ENCODE measurements at regions not wholly inside any gene's neighbourhood (a gene's known extent, or its start where the extent isn't known, plus 50 kb on each side); places are given as distances from the start of the nearest gene placed in this dataset.

DNA sequence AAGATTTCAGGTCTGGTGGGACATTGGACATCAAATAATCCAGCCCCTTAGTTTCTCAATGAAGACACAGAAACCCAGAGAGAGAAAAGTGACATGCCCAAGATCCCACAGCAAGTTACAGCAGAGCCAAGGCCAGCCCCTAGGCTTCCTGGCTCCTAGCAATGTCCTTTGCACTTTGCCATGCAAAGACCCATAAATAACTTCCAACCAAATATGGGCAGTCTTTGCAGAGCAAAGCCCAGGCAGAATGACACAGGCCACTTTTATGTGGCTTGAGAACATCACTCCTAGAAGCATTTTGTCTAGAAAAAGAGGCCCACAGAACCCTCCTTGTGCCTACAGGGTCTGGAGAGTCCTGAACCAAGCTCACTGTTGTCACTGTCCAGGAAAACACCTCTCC lies 78.1 kb upstream of the ATP6AP2 start:
- TF ChIP-seq, protein P1, sequence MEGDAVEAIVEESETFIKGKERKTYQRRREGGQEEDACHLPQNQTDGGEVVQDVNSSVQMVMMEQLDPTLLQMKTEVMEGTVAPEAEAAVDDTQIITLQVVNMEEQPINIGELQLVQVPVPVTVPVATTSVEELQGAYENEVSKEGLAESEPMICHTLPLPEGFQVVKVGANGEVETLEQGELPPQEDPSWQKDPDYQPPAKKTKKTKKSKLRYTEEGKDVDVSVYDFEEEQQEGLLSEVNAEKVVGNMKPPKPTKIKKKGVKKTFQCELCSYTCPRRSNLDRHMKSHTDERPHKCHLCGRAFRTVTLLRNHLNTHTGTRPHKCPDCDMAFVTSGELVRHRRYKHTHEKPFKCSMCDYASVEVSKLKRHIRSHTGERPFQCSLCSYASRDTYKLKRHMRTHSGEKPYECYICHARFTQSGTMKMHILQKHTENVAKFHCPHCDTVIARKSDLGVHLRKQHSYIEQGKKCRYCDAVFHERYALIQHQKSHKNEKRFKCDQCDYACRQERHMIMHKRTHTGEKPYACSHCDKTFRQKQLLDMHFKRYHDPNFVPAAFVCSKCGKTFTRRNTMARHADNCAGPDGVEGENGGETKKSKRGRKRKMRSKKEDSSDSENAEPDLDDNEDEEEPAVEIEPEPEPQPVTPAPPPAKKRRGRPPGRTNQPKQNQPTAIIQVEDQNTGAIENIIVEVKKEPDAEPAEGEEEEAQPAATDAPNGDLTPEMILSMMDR (CRISPR knock-in tag; IDR thresholded peaks at IDR 0.05): no peak
- TF ChIP-seq ZNF451 (CRISPR knock-in tag; IDR thresholded peaks at IDR 0.05) (no peak), YY1 (IDR thresholded peaks at IDR 0.05; ENCODE audit: insufficient read depth, insufficient replicate concordance, low read depth, low read length) (no peak)

Measured in HepG2 (cell line).